ENCODE measurements at regions not wholly inside any gene's neighbourhood (a gene's known extent, or its start where the extent isn't known, plus 50 kb on each side); places are given as distances from the start of the nearest gene placed in this dataset.

- no peak for DNase-seq
These were observed 151.9 kb upstream of the DIPK2B start for GRCh38 chrX:45352611-45353010.

- no peak for DNase-seq
These were observed 150.8 kb upstream of the DIPK2B start for GRCh38 chrX:45351478-45351877.

GRCh38 chrX:45348296-45348695 is 147.6 kb upstream of the DIPK2B start:
- DNase-seq, result no peak

GRCh38 chrX:45347877-45348276 is 147.2 kb upstream of the DIPK2B start:
- no peak for DNase-seq

- no peak for DNase-seq
These were observed 143.9 kb upstream of the DIPK2B start for GRCh38 chrX:45344594-45344993.

- DNase-seq, result no peak
These were observed 128.5 kb upstream of the DIPK2B start for GRCh38 chrX:45329217-45329616.

- no peak for DNase-seq
These were observed 124.3 kb upstream of the DIPK2B start for GRCh38 chrX:45324941-45325340.

- no peak for DNase-seq
These were observed 122.7 kb upstream of the DIPK2B start for GRCh38 chrX:45323387-45323786.

- no peak for DNase-seq
These were observed 122.1 kb upstream of the DIPK2B start for GRCh38 chrX:45322820-45323219.

- DNase-seq, result peak; percentile 2
These were observed 121.7 kb upstream of the DIPK2B start for GRCh38 chrX:45322382-45322781.

- no peak for DNase-seq
These were observed 119.5 kb upstream of the DIPK2B start for GRCh38 chrX:45320191-45320590.

- DNase-seq, result no peak
These were observed 109.1 kb upstream of the DIPK2B start for GRCh38 chrX:45309801-45310200.

- no peak for DNase-seq
These were observed 108.4 kb upstream of the DIPK2B start for GRCh38 chrX:45309096-45309495.

GRCh38 chrX:45306794-45307193 is 106.1 kb upstream of the DIPK2B start:
- no peak for DNase-seq

- no peak for DNase-seq
These were observed 100.0 kb upstream of the DIPK2B start for GRCh38 chrX:45300638-45301037.

- DNase-seq, result no peak
These were observed 94.7 kb upstream of the DIPK2B start for GRCh38 chrX:45295259-45295986.

- no peak for DNase-seq
These were observed 73.9 kb upstream of the DIPK2B start for GRCh38 chrX:45274576-45274975.

GRCh38 chrX:45267007-45267406 is 66.3 kb upstream of the DIPK2B start:
- no peak for DNase-seq

GRCh38 chrX:45266456-45266855 is 65.8 kb upstream of the DIPK2B start:
- DNase-seq, result no peak

- DNase-seq, result no peak
These were observed 64.2 kb upstream of the DIPK2B start for GRCh38 chrX:45264865-45265264.

- DNase-seq, result no peak
These were observed 60.8 kb upstream of the DIPK2B start for GRCh38 chrX:45261471-45261870.

- no peak for DNase-seq
These were observed 60.3 kb upstream of the DIPK2B start for GRCh38 chrX:45261005-45261404.

- no peak for DNase-seq
These were observed 58.2 kb upstream of the DIPK2B start for GRCh38 chrX:45258731-45259402.
